Endothelial cell of umbilical vein (primary cell): ENCODE measurements at regions not wholly inside any gene's neighbourhood (a gene's known extent, or its start where the extent isn't known, plus 50 kb on each side); places are given as distances from the start of the nearest gene placed in this dataset.

Experiments used
- BruUV-seq: library from RNA; stranded (reverse); fragments of 400-500 nt; replicated peaks from 2 replicates; lab custom pipeline; 2021; lab: Mats Ljungman, UMichigan
- CTCF ChIA-PET: fragments of 300-600, 350-600 bp; sonication (Branson Sonifier 250); formaldehyde crosslinking; loops from one replicate; lab custom pipeline; 2021; ENCODE audit warnings: antibody characterized with exemption, inconsistent platforms; lab: Charles Lee
- POLR2A ChIA-PET: fragments of 300-600, 350-600 bp; sonication (Branson Sonifier 250); formaldehyde crosslinking; loops from one replicate; lab custom pipeline; 2021; ENCODE audit warnings: antibody characterized with exemption, inconsistent platforms; lab: Charles Lee
- DNase-seq: peaks from one replicate; pipeline ENCODE4 v3.0.0-alpha.2; 2011; ENCODE audit warnings: low read depth, low spot score
- FAIRE-seq: peaks from 2 replicates; lab custom pipeline; 2011; peaks lifted over from hg19 to GRCh38; lab: Jason Lieb, UNC
- H2AFZ ChIP-seq: 2 replicates; pipeline ENCODE4 v1.6.0; 2012; ENCODE audit warnings: low read depth, low read length, control low read depth, inconsistent platforms
- H3K27ac ChIP-seq: 2 replicates; pipeline ENCODE4 v1.5.1; 2011; ENCODE audit warnings: low read depth, mild to moderate bottlenecking, control low read depth, low read length, moderate library complexity; ENCODE audit not compliant: insufficient read depth
- H3K27me3 ChIP-seq, 2 experiments: 2 replicates each; pipeline versions ENCODE4 v1.6.0 to v1.6.1; 2011; ENCODE audit warnings: low read length in 2 of 2, mixed read lengths in 1 of 2; ENCODE audit not compliant: control insufficient read depth in 2 of 2, insufficient read depth in 2 of 2
- H3K36me3 ChIP-seq, 2 experiments: 2 replicates in 1 of 2; 3 replicates in 1 of 2; pipeline ENCODE4 v1.5.1; 2011; ENCODE audit warnings: low read length in 2 of 2, mild to moderate bottlenecking in 1 of 2, moderate library complexity in 1 of 2; ENCODE audit not compliant: control insufficient read depth in 2 of 2, insufficient read depth in 2 of 2; ENCODE audit errors: extremely low read depth in 1 of 2
- H3K4me1 ChIP-seq: 3 replicates; pipeline ENCODE4 v1.5.1; 2011; ENCODE audit warnings: mild to moderate bottlenecking, low read length; ENCODE audit not compliant: control insufficient read depth, insufficient read depth; ENCODE audit errors: extremely low read depth
- H3K4me2 ChIP-seq: 2 replicates; pipeline ENCODE4 v1.6.1; 2011; ENCODE audit warnings: low read length, control low read depth, mixed read lengths; ENCODE audit not compliant: insufficient read depth
- H3K4me3 ChIP-seq, 3 experiments: fragments of 200-600 bp in 1 of 3; sonication (generic), shearing (Covaris generic) in 1 of 3; replicated peaks in 1 of 3; 2 replicates each; pipeline ENCODE4 v1.5.1; 2011 to 2016; ENCODE audit warnings: control low read depth in 3 of 3, low read length in 3 of 3, mild to moderate bottlenecking in 2 of 3, inconsistent platforms in 1 of 3, low read depth in 1 of 3, moderate library complexity in 1 of 3; ENCODE audit not compliant: insufficient read depth in 1 of 3
- H3K79me2 ChIP-seq: 2 replicates; pipeline ENCODE4 v1.6.0; 2012; ENCODE audit warnings: low read length, inconsistent platforms; ENCODE audit not compliant: control insufficient read depth, insufficient read depth
- H3K9ac ChIP-seq: replicated peaks from 2 replicates; pipeline ENCODE3; 2011; ENCODE audit warnings: low read length, control low read depth; ENCODE audit not compliant: insufficient read depth; ENCODE audit errors: extremely low read depth
- H3K9me1 ChIP-seq: replicated peaks from 3 replicates; pipeline ENCODE4 v1.6.0; 2011; ENCODE audit warnings: mild to moderate bottlenecking, low read length; ENCODE audit not compliant: control insufficient read depth, insufficient read depth; ENCODE audit errors: extremely low read depth
- H3K9me3 ChIP-seq: replicated peaks from 2 replicates; pipeline ENCODE4 v1.5.1; 2012; ENCODE audit warnings: low read length, inconsistent platforms; ENCODE audit not compliant: control insufficient read depth, insufficient read depth
- H4K20me1 ChIP-seq: replicated peaks from 2 replicates; pipeline ENCODE3; 2011; ENCODE audit warnings: mild to moderate bottlenecking, low read length; ENCODE audit not compliant: control insufficient read depth, insufficient read depth; ENCODE audit errors: extremely low read depth
- EZH2 ChIP-seq: IDR thresholded peaks from 2 replicates; pipeline ENCODE4 v1.6.1; 2012; ENCODE audit warnings: borderline replicate concordance, low read depth, mild to moderate bottlenecking, moderate library complexity, low read length, inconsistent platforms; ENCODE audit not compliant: severe bottlenecking
- GATA2 ChIP-seq: IDR thresholded peaks from 2 replicates; pipeline ENCODE4 v1.7.0; 2011; ENCODE audit warnings: low read depth, mild to moderate bottlenecking, moderate library complexity, mixed read lengths, low read length; ENCODE audit not compliant: insufficient read length, insufficient read depth
- JUN ChIP-seq: IDR thresholded peaks from 2 replicates; pipeline ENCODE4 v1.6.1; 2011; ENCODE audit warnings: borderline replicate concordance, low read depth; ENCODE audit not compliant: insufficient read length, insufficient read depth
- MAX ChIP-seq: IDR thresholded peaks from 2 replicates; pipeline ENCODE4 v1.6.1; 2011; ENCODE audit not compliant: insufficient read depth, insufficient read length
- MYC ChIP-seq: IDR thresholded peaks from one replicate; pipeline ENCODE4 v1.6.1; 2011; ENCODE audit warnings: mild to moderate bottlenecking, low read depth, low read length
- POLR2A ChIP-seq: IDR thresholded peaks from 2 replicates; pipeline ENCODE4 v1.6.1; 2012; ENCODE audit warnings: low read depth, mild to moderate bottlenecking, control low read depth, low read length
- POLR2AphosphoS5 ChIP-seq: IDR thresholded peaks from 2 replicates; pipeline ENCODE4 v1.6.1; 2012; ENCODE audit warnings: low read depth, mild to moderate bottlenecking, control low read depth, low read length, moderate library complexity; ENCODE audit not compliant: insufficient read depth
- dilution Hi-C: fragments of 300-500 bp; cut with MboI; formaldehyde crosslinking; loops from one replicate; pipeline ENCODE4 v1.15.0; 2019; ENCODE audit warnings: low sequenced_read_pairs; ENCODE audit not compliant: extremely low pct_ligation_motif_present
- intact Hi-C: fragments of 100-400 bp; cut with micrococcal nuclease; formaldehyde crosslinking; loops from one replicate; pipeline ENCODE4 v1.10.0; 2022

- intact Hi-C loops: no loop called here
- dilution Hi-C loops: no loop called here
- no peak overlapping the region for H2AFZ ChIP-seq
- TF ChIP-seq GATA2: no peak
- no peak for TF ChIP-seq POLR2AphosphoS5
- no peak for TF ChIP-seq JUN
- no peak for TF ChIP-seq EZH2
- TF ChIP-seq MYC: no peak
- no peak for TF ChIP-seq POLR2A
- H3K4me2 ChIP-seq: no peak overlapping the region
- H3K9me1 ChIP-seq: no peaks in the 10 kb centered on the region
- no peak overlapping the region for H3K9ac ChIP-seq
- H3K4me1 ChIP-seq: no peaks in the 10 kb centered on the region
- ChIA-PET CTCF (no interaction called here), POLR2A (no interaction called here)
- no peaks in the 10 kb centered on the region for H3K79me2 ChIP-seq
- H3K27ac ChIP-seq: no peak overlapping the region
- FAIRE-seq (no peak), DNase-seq (no peak)
- no TSS peak for BruUV-seq
- no peaks in the 10 kb centered on the region for H4K20me1 ChIP-seq
- no peaks in the 10 kb centered on the region for H3K36me3 ChIP-seq
- peaks cover 2% of the 10 kb centered on the region for H3K9me3 ChIP-seq
- H3K4me3 ChIP-seq: no peak overlapping the region
- no peaks in the 10 kb centered on the region for H3K27me3 ChIP-seq
Observed at GRCh38 chr4:179692222-179692621, 2250.0 kb upstream of the AGA start.

- intact Hi-C loops: no loop called here
- H2AFZ ChIP-seq: no peak overlapping the region
- H3K9me3 ChIP-seq: peaks cover 5% of the 10 kb centered on the region
- H3K4me2 ChIP-seq: no peak overlapping the region
- no peaks in the 10 kb centered on the region for H3K27me3 ChIP-seq
- H3K79me2 ChIP-seq: no peaks in the 10 kb centered on the region
- FAIRE-seq (no peak), DNase-seq (no peak)
- H4K20me1 ChIP-seq: no peaks in the 10 kb centered on the region
- dilution Hi-C loops: no loop called here
- H3K9me1 ChIP-seq: no peaks in the 10 kb centered on the region
- H3K36me3 ChIP-seq: no peaks in the 10 kb centered on the region
- POLR2A ChIA-PET: no interaction called here
- H3K4me3 ChIP-seq: no peak overlapping the region
- no peak overlapping the region for H3K27ac ChIP-seq
- TF ChIP-seq MAX: no peak
- TF ChIP-seq EZH2: no peak
- BruUV-seq: no TSS peak
- CTCF ChIA-PET: no interaction called here
- H3K9ac ChIP-seq: no peak overlapping the region
- H3K4me1 ChIP-seq: no peaks in the 10 kb centered on the region
Observed at GRCh38 chr4:179695175-179695574, 2252.9 kb upstream of the AGA start.
